22Rv1 (cell line): ENCODE measurements at regions not wholly inside any gene's neighbourhood (a gene's known extent, or its start where the extent isn't known, plus 50 kb on each side); places are given as distances from the start of the nearest gene placed in this dataset.

ENCODE experiments used
- H3K27ac ChIP-seq: fragments of 450-650 bp; 2 replicates; pipeline ENCODE4 v1.5.1; 2017
- CTCF ChIP-seq: fragments of 450-650 bp; IDR thresholded peaks from 2 replicates; pipeline ENCODE4 v1.5.1; 2017; ENCODE audit warnings: mild to moderate bottlenecking
- ZFX ChIP-seq: fragments of 450-650 bp; IDR thresholded peaks from 2 replicates; pipeline ENCODE4 v1.6.1; 2017; ENCODE audit warnings: antibody characterized with exemption, borderline replicate concordance

- H3K27ac ChIP-seq, result no peak overlapping the region
- no peak for TF ChIP-seq CTCF
- no peak for TF ChIP-seq ZFX
Observed at GRCh38 chr11:110818032-110818687, 105.9 kb upstream of the ARHGAP20 start.

- TF ChIP-seq ZFX, result no peak
- TF ChIP-seq CTCF, result no peak
- no peak overlapping the region for H3K27ac ChIP-seq
Observed at GRCh38 chr11:110812086-110812733, 100.0 kb upstream of the ARHGAP20 start.

GRCh38 chr11:110809417-110810199, 97.4 kb upstream of the ARHGAP20 start:
- H3K27ac ChIP-seq, result no peak overlapping the region
- TF ChIP-seq ZFX, result no peak
- no peak for TF ChIP-seq CTCF

GRCh38 chr11:110808248-110808647, 96.0 kb upstream of the ARHGAP20 start:
- TF ChIP-seq ZFX (no peak), CTCF (no peak)

GRCh38 chr11:110807801-110808200, 95.6 kb upstream of the ARHGAP20 start:
- TF ChIP-seq ZFX (no peak), CTCF (no peak)

More at GRCh38 chr11:110808248-110808647, 96.0 kb upstream of the ARHGAP20 start:
- no peak overlapping the region for H3K27ac ChIP-seq

GRCh38 chr11:110805756-110806155, 93.5 kb upstream of the ARHGAP20 start:
- TF ChIP-seq ZFX (no peak), CTCF (no peak)
- no peak overlapping the region for H3K27ac ChIP-seq

More at GRCh38 chr11:110807801-110808200, 95.6 kb upstream of the ARHGAP20 start:
- no peak overlapping the region for H3K27ac ChIP-seq

GRCh38 chr11:110802162-110802561, 89.9 kb upstream of the ARHGAP20 start:
- H3K27ac ChIP-seq, result no peak overlapping the region
- TF ChIP-seq ZFX (no peak), CTCF (no peak)
